Type B pancreatic cell (in vitro differentiated cells): ENCODE measurements at regions not wholly inside any gene's neighbourhood (a gene's known extent, or its start where the extent isn't known, plus 50 kb on each side); places are given as distances from the start of the nearest gene placed in this dataset.

Experiments
- DNase-seq: peaks from one replicate; pipeline ENCODE4 v3.0.0; 2021; ENCODE audit warnings: mixed read lengths; ENCODE audit not compliant: unreplicated experiment; ENCODE audit errors: extremely low spot score
- H3K27ac Mint-ChIP-seq: 2 replicates; pipeline ENCODE4 v1.8.0; 2021; ENCODE audit warnings: mild to moderate bottlenecking, mixed read lengths
- H3K27me3 Mint-ChIP-seq: 2 replicates; pipeline ENCODE4 v1.8.0; 2021; ENCODE audit warnings: mixed read lengths
- H3K36me3 Mint-ChIP-seq: 2 replicates; pipeline ENCODE4 v1.8.0; 2021; ENCODE audit warnings: mixed read lengths
- H3K4me1 Mint-ChIP-seq: one replicate; pipeline ENCODE4 v1.8.0; 2021; ENCODE audit warnings: mixed read lengths; ENCODE audit not compliant: unreplicated experiment
- H3K4me3 Mint-ChIP-seq: 2 replicates; pipeline ENCODE4 v1.8.0; 2021; ENCODE audit warnings: mild to moderate bottlenecking, mixed read lengths
- H3K9me3 Mint-ChIP-seq: 2 replicates; pipeline ENCODE4 v1.8.0; 2021; ENCODE audit warnings: mixed read lengths
- CTCF ChIP-seq: fragments of 200-600 bp; sonication (generic); conservative IDR thresholded peaks from 2 replicates; pipeline ENCODE4 v1.5.0; 2021; ENCODE audit warnings: antibody characterized with exemption, mild to moderate bottlenecking

- Mint-ChIP-seq H3K9me3 (no peaks in the 10 kb centered on the region), H3K27me3 (no peaks in the 10 kb centered on the region), H3K27ac (no peak overlapping the region), H3K4me1 (no peaks in the 10 kb centered on the region), H3K4me3 (no peak overlapping the region), H3K36me3 (no peaks in the 10 kb centered on the region)
- no peak for DNase-seq
- no peak for TF ChIP-seq CTCF
Observed at GRCh38 chr13:82720986-82721385, 1161.3 kb downstream of the SLITRK1 start.

DNA sequence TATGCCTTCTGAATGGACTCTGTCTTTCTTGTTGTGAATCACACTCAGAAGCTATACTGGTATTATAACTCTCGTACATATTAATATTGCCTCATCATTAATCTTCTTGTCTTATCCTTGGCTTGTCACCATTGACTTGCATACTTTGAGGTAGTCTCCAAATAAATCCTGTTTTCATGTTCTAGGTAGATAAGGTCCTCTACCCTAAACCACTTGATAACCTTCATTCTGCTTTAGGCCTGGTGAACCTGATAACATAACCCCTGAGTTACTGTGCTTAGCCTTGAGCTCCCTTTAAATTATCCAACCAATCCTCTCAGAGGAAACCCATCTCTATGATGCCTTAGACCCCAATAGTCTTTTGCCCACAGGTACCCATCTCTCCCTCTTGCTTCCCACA, 1162.3 kb downstream of the SLITRK1 start:
- no peaks in the 10 kb centered on the region for H3K36me3 Mint-ChIP-seq
- no peaks in the 10 kb centered on the region for H3K9me3 Mint-ChIP-seq
- no peaks in the 10 kb centered on the region for H3K27me3 Mint-ChIP-seq
- DNase-seq = no peak
- no peak for TF ChIP-seq CTCF
- H3K4me3 Mint-ChIP-seq = no peak overlapping the region
- H3K4me1 Mint-ChIP-seq = no peaks in the 10 kb centered on the region
- H3K27ac Mint-ChIP-seq = no peak overlapping the region

DNA sequence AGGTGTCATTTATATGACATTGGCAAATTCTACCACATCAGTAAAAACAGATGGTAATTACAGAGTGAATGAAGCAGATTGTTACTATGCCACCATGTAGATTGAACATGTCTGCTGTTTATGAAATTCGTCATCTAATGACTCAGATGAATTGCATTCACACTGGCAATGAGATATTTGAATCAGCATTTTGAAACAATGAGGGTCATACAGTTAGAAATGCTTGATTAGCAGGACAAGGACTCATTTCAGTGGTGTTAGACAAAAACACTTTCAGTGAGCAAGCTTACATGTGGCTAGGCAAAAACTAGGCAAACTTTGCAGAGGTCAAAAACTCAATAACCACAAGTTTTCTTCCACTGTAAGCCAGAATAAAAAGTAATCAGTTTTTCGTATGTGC, 1165.0 kb downstream of the SLITRK1 start:
- Mint-ChIP-seq H3K27me3 (no peaks in the 10 kb centered on the region), H3K4me3 (no peak overlapping the region), H3K27ac (no peak overlapping the region), H3K9me3 (no peaks in the 10 kb centered on the region), H3K36me3 (no peaks in the 10 kb centered on the region), H3K4me1 (no peaks in the 10 kb centered on the region)
- TF ChIP-seq CTCF = no peak
- no peak for DNase-seq

- Mint-ChIP-seq H3K9me3 (no peaks in the 10 kb centered on the region), H3K36me3 (no peaks in the 10 kb centered on the region), H3K4me3 (no peak overlapping the region), H3K27ac (no peak overlapping the region), H3K27me3 (no peaks in the 10 kb centered on the region), H3K4me1 (no peaks in the 10 kb centered on the region)
- TF ChIP-seq CTCF = no peak
- no peak for DNase-seq
Observed at GRCh38 chr13:82713687-82714405, 1168.4 kb downstream of the SLITRK1 start.

GRCh38 chr13:82702513-82702912, 1179.8 kb downstream of the SLITRK1 start:
- DNase-seq = no peak
- Mint-ChIP-seq H3K27ac (no peak overlapping the region), H3K27me3 (no peaks in the 10 kb centered on the region), H3K36me3 (no peaks in the 10 kb centered on the region), H3K4me3 (no peak overlapping the region), H3K4me1 (peaks cover 4% of the 10 kb centered on the region), H3K9me3 (no peaks in the 10 kb centered on the region)
- TF ChIP-seq CTCF = no peak
